ENCODE measurements at regions not wholly inside any gene's neighbourhood (a gene's known extent, or its start where the extent isn't known, plus 50 kb on each side); places are given as distances from the start of the nearest gene placed in this dataset.
"Not testable (repeated sequence)": the region's sequence is repeated elsewhere in the genome, so short reads cannot be mapped to it uniquely, and the experiment has no call there.

DNA sequence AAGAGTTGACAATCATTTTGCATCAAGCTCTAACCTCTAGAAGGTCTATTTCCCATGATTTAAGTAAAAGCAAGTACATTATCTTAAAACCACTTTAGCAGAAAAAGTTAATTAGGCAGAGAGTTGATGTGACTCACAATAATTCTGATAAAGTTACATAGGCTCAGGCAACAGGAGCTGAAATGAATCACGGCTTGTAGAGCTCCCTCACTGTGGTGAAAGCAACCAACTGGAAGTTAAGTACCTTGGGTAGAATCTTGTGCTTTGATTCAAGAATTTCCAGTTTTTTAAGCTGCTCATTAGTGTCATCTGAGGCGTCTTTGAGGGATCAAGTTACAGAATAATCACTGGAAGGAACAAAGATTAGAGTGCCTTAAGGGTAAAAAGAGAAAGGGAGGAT is 68.9 kb upstream of the NFE2L3 start:
- no peak for DNase-seq (ENCODE audit: low read depth, low spot score)
- no peak overlapping the region for H3K4me3 ChIP-seq (ENCODE audit: insufficient read length, low read depth)
- H3K36me3 ChIP-seq (ENCODE audit: insufficient read depth, insufficient read length, low read length): no peaks in the 10 kb centered on the region
- H3K9me3 ChIP-seq (ENCODE audit: insufficient read depth, low read length): no peaks in the 10 kb centered on the region
- H3K4me1 ChIP-seq (ENCODE audit: insufficient read depth, insufficient read length): peaks cover 3% of the 10 kb centered on the region
- peaks cover 5% of the 10 kb centered on the region for H3K27me3 ChIP-seq (ENCODE audit: insufficient read depth, insufficient read length)
- TF ChIP-seq YY1 (IDR thresholded peaks at IDR 0.05; ENCODE audit: insufficient read depth, insufficient read length): no peak
- TF ChIP-seq ZNF274 (IDR thresholded peaks at IDR 0.05; ENCODE audit: low read depth, low read length): no peak
- TF ChIP-seq SUZ12 (IDR thresholded peaks at IDR 0.05; ENCODE audit: extremely low read depth, insufficient read depth, insufficient read length): no peak
- H3K9ac ChIP-seq (ENCODE audit: insufficient read length, low read depth): no peak overlapping the region

DNA sequence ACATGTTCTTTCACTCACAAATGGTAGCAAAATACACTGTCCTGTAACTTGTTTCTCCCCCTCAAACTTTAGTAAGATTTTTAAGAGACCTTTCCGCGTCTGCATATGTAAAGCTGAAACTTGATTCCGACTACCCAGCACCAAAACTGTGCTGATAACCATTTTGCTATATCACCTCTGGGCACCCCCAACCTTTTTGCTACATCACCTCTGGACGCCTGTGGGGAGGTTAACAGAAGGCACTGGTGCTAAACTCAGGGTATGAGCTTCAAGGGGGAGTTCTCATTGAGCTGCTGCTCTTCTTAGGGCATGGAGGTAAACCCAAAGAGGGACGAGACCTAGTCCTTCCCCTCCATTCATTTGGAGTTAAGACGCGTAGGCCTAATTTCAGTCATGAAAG is 67.6 kb upstream of the NFE2L3 start:
- TF ChIP-seq YY1 (IDR thresholded peaks at IDR 0.05; ENCODE audit: insufficient read depth, insufficient read length): no peak
- H3K9me3 ChIP-seq (ENCODE audit: insufficient read depth, low read length): no peaks in the 10 kb centered on the region

DNA sequence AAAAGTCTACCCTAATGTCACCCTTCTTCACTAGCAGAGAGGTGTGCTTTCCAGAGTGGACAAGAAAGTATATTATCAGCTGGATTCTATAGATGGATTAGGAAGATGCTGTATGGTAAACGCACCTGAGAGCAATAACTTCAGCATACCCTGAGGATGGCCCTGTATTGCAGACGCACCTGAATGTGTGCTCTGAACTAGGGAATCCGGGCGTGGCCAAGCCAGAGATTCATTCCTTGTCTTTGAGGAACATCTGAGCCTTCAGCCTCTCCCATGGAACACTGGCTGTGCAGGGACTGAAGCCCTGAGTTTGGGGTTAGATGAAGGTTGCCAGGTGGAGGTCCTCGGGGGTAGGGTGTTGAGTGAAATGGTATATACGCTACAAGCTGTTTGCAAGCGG is 66.2 kb upstream of the NFE2L3 start:
- no peak for DNase-seq (ENCODE audit: low read depth, low spot score)
- H3K4me1 ChIP-seq (ENCODE audit: insufficient read depth, insufficient read length): peaks cover 3% of the 10 kb centered on the region
- TF ChIP-seq ZNF274 (IDR thresholded peaks at IDR 0.05; ENCODE audit: low read depth, low read length): no peak
- no peak for TF ChIP-seq SUZ12 (IDR thresholded peaks at IDR 0.05; ENCODE audit: extremely low read depth, insufficient read depth, insufficient read length)
- TF ChIP-seq YY1 (IDR thresholded peaks at IDR 0.05; ENCODE audit: insufficient read depth, insufficient read length): no peak
- no peak overlapping the region for H3K4me3 ChIP-seq (ENCODE audit: insufficient read length, low read depth)
- H3K36me3 ChIP-seq (ENCODE audit: insufficient read depth, insufficient read length, low read length): no peaks in the 10 kb centered on the region
- no peaks in the 10 kb centered on the region for H3K27me3 ChIP-seq (ENCODE audit: insufficient read depth, insufficient read length)
- no peak overlapping the region for H3K9ac ChIP-seq (ENCODE audit: insufficient read length, low read depth)
- no peaks in the 10 kb centered on the region for H3K9me3 ChIP-seq (ENCODE audit: insufficient read depth, low read length)

More for the DNA sequence above, 67.6 kb upstream of the NFE2L3 start:
- Histone ChIP-seq H3K36me3 (ENCODE audit: insufficient read depth, insufficient read length, low read length) (no peaks in the 10 kb centered on the region), H3K27me3 (ENCODE audit: insufficient read depth, insufficient read length) (peaks cover 3% of the 10 kb centered on the region), H3K4me3 (ENCODE audit: insufficient read length, low read depth) (no peak overlapping the region), H3K9ac (ENCODE audit: insufficient read length, low read depth) (no peak overlapping the region), H3K4me1 (ENCODE audit: insufficient read depth, insufficient read length) (peaks cover 3% of the 10 kb centered on the region)
- no peak for DNase-seq (ENCODE audit: low read depth, low spot score)

DNA sequence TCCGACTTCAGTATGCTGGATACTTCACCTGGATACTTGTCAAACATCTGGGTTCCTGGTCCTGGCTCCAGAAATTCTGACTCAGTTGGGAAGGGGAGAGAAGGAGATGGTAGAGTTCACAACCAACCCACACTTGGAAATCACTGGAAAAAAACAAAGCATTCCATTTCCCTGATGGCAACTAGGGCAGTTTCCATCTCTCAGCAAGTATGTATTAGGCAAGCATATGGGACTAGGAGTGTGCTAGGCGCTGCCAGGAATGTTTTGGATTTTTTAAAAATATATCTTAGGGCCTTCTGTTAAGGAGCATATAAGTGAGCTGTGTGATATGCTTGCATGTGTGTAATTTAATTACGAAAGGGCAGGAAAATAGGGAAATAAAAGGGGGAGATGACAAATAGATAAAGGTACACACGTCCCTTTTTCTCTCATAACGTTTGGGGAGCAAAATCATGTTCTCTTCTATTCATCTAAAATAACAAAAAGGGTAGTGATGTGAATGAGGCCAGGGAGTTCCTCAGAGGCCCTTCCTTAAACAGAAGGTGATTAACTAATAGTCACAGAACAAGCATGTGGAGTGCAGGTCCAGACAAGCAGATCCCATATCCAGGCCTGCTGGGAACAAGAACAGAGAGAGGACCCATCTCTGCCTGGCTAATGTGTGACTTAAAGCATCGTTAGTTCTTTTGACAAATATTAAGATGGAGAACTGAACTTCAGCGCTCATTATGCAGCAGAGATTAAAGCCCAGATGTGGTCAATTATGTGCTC is 64.5 kb upstream of the NFE2L3 start:
- Histone ChIP-seq H3K36me3 (ENCODE audit: insufficient read depth, insufficient read length, low read length) (no peaks in the 10 kb centered on the region), H3K4me1 (ENCODE audit: insufficient read depth, insufficient read length) (peaks cover 3% of the 10 kb centered on the region), H3K9me3 (ENCODE audit: insufficient read depth, low read length) (no peaks in the 10 kb centered on the region), H3K9ac (ENCODE audit: insufficient read length, low read depth) (no peak overlapping the region), H3K4me3 (ENCODE audit: insufficient read length, low read depth) (no peak overlapping the region), H3K27me3 (ENCODE audit: insufficient read depth, insufficient read length) (no peaks in the 10 kb centered on the region)
- no peak for DNase-seq (ENCODE audit: low read depth, low spot score)
- TF ChIP-seq SUZ12 (IDR thresholded peaks at IDR 0.05; ENCODE audit: extremely low read depth, insufficient read depth, insufficient read length) (no peak), ZNF274 (IDR thresholded peaks at IDR 0.05; ENCODE audit: low read depth, low read length) (no peak), YY1 (IDR thresholded peaks at IDR 0.05; ENCODE audit: insufficient read depth, insufficient read length) (no peak)

- H3K9ac ChIP-seq (ENCODE audit: insufficient read length, low read depth); H3K9me3 ChIP-seq (ENCODE audit: insufficient read depth, low read length); DNase-seq (ENCODE audit: low read depth, low spot score); H3K4me1 ChIP-seq (ENCODE audit: insufficient read depth, insufficient read length); H3K36me3 ChIP-seq (ENCODE audit: insufficient read depth, insufficient read length, low read length); H3K4me3 ChIP-seq (ENCODE audit: insufficient read length, low read depth); H3K27me3 ChIP-seq (ENCODE audit: insufficient read depth, insufficient read length): not testable (repeated sequence)
These were observed 62.5 kb upstream of the NFE2L3 start for GRCh38 chr7:26089469-26089868.

DNA sequence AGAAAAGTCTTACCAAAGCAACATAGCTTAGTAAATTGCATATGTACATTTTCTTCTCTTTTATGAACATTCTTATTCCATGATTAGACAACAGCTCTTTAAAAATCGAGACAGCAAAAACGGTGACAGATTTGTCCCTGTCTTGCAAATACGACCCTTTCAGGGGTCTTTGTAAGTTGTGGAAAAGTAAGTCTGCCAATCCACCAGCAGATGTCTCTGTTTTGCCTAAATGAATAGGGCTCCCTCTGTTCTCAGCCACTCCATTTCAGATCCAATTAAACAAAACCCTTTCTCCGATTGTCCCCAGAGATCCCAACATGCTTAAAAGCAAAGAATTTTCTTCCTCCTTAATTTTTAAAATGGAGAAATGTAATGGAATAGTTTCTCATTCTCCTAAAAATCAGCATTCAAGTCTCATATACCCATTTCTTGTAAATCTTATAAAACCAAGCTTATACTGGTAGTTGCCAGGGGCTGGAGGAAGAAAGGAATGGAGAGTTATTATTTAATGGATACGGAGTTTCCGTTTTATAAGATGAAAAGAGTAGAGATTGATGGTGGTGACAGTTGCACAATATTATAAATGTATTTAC is 61.0 kb upstream of the NFE2L3 start:
- DNase-seq (ENCODE audit: low read depth, low spot score): peak; percentile 78
- Histone ChIP-seq H3K36me3 (ENCODE audit: insufficient read depth, insufficient read length, low read length) (no peaks in the 10 kb centered on the region), H3K27me3 (ENCODE audit: insufficient read depth, insufficient read length) (no peaks in the 10 kb centered on the region), H3K9me3 (ENCODE audit: insufficient read depth, low read length) (no peaks in the 10 kb centered on the region), H3K4me1 (ENCODE audit: insufficient read depth, insufficient read length) (peaks cover 3% of the 10 kb centered on the region), H3K9ac (ENCODE audit: insufficient read length, low read depth) (no peak overlapping the region), H3K4me3 (ENCODE audit: insufficient read length, low read depth) (no peak overlapping the region)
- no peak for TF ChIP-seq YY1 (IDR thresholded peaks at IDR 0.05; ENCODE audit: insufficient read depth, insufficient read length)
- no peak for TF ChIP-seq SUZ12 (IDR thresholded peaks at IDR 0.05; ENCODE audit: extremely low read depth, insufficient read depth, insufficient read length)
- no peak for TF ChIP-seq ZNF274 (IDR thresholded peaks at IDR 0.05; ENCODE audit: low read depth, low read length)

- peaks cover 3% of the 10 kb centered on the region for H3K4me1 ChIP-seq (ENCODE audit: insufficient read depth, insufficient read length)
- no peaks in the 10 kb centered on the region for H3K27me3 ChIP-seq (ENCODE audit: insufficient read depth, insufficient read length)
- no peak for TF ChIP-seq YY1 (IDR thresholded peaks at IDR 0.05; ENCODE audit: insufficient read depth, insufficient read length)
- no peaks in the 10 kb centered on the region for H3K9me3 ChIP-seq (ENCODE audit: insufficient read depth, low read length)
- no peak overlapping the region for H3K4me3 ChIP-seq (ENCODE audit: insufficient read length, low read depth)
- H3K9ac ChIP-seq (ENCODE audit: insufficient read length, low read depth): no peak overlapping the region
- DNase-seq (ENCODE audit: low read depth, low spot score): no peak
- H3K36me3 ChIP-seq (ENCODE audit: insufficient read depth, insufficient read length, low read length): no peaks in the 10 kb centered on the region
These were observed 60.1 kb upstream of the NFE2L3 start for GRCh38 chr7:26091933-26092332.

Measured in NT2/D1 (cell line).